ENCODE measurements at regions not wholly inside any gene's neighbourhood (a gene's known extent, or its start where the extent isn't known, plus 50 kb on each side); places are given as distances from the start of the nearest gene placed in this dataset.

GRCh38 chr2:78318275-78318674, 707.2 kb upstream of the REG3G start:
- no peak for DNase-seq

GRCh38 chr2:78330193-78330592, 695.3 kb upstream of the REG3G start:
- DNase-seq, result no peak

- DNase-seq, result no peak
Measured at GRCh38 chr2:78351208-78351607, 674.3 kb upstream of the REG3G start.

- DNase-seq, result no peak
Measured at GRCh38 chr2:78353168-78353567, 672.3 kb upstream of the REG3G start.

- no peak for DNase-seq
Measured at GRCh38 chr2:78355967-78356366, 669.5 kb upstream of the REG3G start.

- DNase-seq, result no peak
Measured at GRCh38 chr2:78383576-78383975, 641.9 kb upstream of the REG3G start.

- DNase-seq, result no peak
Measured at GRCh38 chr2:78397198-78397597, 628.3 kb upstream of the REG3G start.

GRCh38 chr2:78407960-78408794, 617.3 kb upstream of the REG3G start:
- no peak for DNase-seq

- DNase-seq, result no peak
Measured at GRCh38 chr2:78408795-78409118, 616.7 kb upstream of the REG3G start.

GRCh38 chr2:78411303-78411702, 614.2 kb upstream of the REG3G start:
- no peak for DNase-seq

GRCh38 chr2:78416625-78417300, 608.7 kb upstream of the REG3G start:
- DNase-seq, result no peak

- DNase-seq, result no peak
Measured at GRCh38 chr2:78417355-78417754, 608.1 kb upstream of the REG3G start.

GRCh38 chr2:78418021-78418420, 607.5 kb upstream of the REG3G start:
- DNase-seq, result no peak

- DNase-seq, result no peak
Measured at GRCh38 chr2:78420132-78420531, 605.4 kb upstream of the REG3G start.

GRCh38 chr2:78423631-78424030, 601.9 kb upstream of the REG3G start:
- DNase-seq, result no peak

- DNase-seq, result no peak
Measured at GRCh38 chr2:78427170-78427569, 598.3 kb upstream of the REG3G start.

GRCh38 chr2:78431241-78431640, 594.3 kb upstream of the REG3G start:
- no peak for DNase-seq

- no peak for DNase-seq
Measured at GRCh38 chr2:78439122-78439521, 586.4 kb upstream of the REG3G start.

- DNase-seq, result no peak
Measured at GRCh38 chr2:78455586-78455985, 569.9 kb upstream of the REG3G start.

GRCh38 chr2:78457269-78457668, 568.2 kb upstream of the REG3G start:
- DNase-seq, result no peak

GRCh38 chr2:78465707-78466106, 559.8 kb upstream of the REG3G start:
- DNase-seq, result no peak

- no peak for DNase-seq
Measured at GRCh38 chr2:78476619-78477229, 548.8 kb upstream of the REG3G start.

GRCh38 chr2:78486565-78486964, 538.9 kb upstream of the REG3G start:
- DNase-seq, result no peak

GRCh38 chr2:78498125-78498524, 527.4 kb upstream of the REG3G start:
- DNase-seq, result no peak

Data from activated CD4-positive, alpha-beta T cell treated with anti-CD3 and anti-CD28 coated beads for 48 hours (primary cell).